Lower leg skin (tissue), 3 donors: ENCODE measurements at regions not wholly inside any gene's neighbourhood (a gene's known extent, or its start where the extent isn't known, plus 50 kb on each side); places are given as distances from the start of the nearest gene placed in this dataset.

Source experiments
- POLR2A ChIP-seq, 2 donors: fragments of 450-650 bp; IDR thresholded peaks; one replicate each; pipeline ENCODE4 v1.6.1; 2016 to 2017; ENCODE audit warnings: antibody characterized with exemption in 2 of 2, mild to moderate bottlenecking in 1 of 2, moderate library complexity in 1 of 2
- TF ChIP-seq, protein P1 (sequence below), 3 donors: fragments of 450-650 bp; IDR thresholded peaks; one replicate each; pipeline ENCODE4 v1.5.1; 2016; ENCODE audit warnings: antibody characterized with exemption in 3 of 3, mild to moderate bottlenecking in 3 of 3, moderate library complexity in 2 of 3

DNA sequence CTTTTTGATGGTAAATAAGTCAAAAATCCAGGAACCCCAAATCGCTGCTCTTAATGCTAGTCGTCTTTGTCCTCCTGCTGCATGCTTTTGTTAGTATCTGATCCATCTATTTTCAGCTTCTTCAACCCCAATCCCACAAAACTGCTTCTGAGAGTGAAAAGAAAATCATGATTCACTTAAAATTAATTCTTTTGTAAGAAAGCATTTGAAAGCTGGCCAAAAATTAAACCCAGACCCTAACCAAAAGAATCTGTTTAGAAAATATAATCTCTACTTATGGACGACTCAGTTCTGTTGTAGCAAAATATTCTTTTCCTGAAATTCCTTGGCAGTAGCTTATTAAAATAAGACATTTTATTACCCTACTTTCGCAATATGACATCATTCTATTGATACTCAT, 443.6 kb upstream of the SYT1 start:
- TF ChIP-seq, protein P1, sequence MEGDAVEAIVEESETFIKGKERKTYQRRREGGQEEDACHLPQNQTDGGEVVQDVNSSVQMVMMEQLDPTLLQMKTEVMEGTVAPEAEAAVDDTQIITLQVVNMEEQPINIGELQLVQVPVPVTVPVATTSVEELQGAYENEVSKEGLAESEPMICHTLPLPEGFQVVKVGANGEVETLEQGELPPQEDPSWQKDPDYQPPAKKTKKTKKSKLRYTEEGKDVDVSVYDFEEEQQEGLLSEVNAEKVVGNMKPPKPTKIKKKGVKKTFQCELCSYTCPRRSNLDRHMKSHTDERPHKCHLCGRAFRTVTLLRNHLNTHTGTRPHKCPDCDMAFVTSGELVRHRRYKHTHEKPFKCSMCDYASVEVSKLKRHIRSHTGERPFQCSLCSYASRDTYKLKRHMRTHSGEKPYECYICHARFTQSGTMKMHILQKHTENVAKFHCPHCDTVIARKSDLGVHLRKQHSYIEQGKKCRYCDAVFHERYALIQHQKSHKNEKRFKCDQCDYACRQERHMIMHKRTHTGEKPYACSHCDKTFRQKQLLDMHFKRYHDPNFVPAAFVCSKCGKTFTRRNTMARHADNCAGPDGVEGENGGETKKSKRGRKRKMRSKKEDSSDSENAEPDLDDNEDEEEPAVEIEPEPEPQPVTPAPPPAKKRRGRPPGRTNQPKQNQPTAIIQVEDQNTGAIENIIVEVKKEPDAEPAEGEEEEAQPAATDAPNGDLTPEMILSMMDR (IDR thresholded peaks at IDR 0.05) = no peak
- TF ChIP-seq POLR2A (IDR thresholded peaks at IDR 0.05) = no peak
